ENCODE measurements at regions not wholly inside any gene's neighbourhood (a gene's known extent, or its start where the extent isn't known, plus 50 kb on each side); places are given as distances from the start of the nearest gene placed in this dataset.
"Not testable (repeated sequence)": the region's sequence is repeated elsewhere in the genome, so short reads cannot be mapped to it uniquely, and the experiment has no call there.

DNA sequence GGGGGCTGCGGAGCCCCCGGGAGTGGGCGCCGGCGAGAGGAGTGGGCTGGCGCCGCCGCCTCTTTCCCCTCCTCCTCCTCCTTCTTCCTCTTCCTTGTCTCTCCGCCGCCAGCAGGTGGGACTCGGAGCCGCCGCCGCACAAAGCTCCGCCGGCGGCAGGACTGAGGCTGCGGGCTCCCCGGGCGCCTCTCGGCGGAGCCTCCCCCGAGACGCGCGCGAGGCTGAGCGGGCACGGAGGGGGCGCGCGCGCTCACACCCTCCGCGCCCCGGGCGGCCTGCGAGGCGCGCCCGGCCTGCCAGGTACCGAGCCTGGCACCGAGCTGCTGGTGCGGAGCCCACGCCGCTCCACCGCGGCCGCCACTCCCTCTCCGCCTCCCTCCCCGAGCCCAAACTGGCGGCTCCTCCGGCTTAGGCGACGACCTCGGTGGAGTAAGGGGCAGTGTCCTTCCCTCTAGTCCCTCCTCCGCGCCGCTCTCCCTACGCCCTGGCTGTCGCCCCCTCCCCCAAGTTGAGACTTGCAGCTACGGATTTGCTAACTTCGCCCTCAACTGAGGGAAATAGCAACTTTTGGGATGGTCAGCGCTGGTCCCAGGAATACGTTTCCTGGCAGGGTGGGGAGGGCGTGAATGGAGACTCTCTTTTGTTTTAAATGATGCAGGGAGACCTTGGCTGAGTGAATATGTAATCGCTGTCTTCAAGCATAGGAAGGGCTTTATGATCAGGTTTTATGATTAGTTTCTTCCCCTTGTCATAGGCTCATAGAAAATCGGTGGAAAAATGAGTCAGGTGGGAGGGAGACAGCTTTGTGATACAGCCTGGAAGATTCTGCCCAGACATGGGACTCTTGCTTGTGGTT is 199.5 kb upstream of the CAND1 start:
- Histone ChIP-seq H4K20me1 (ENCODE audit: insufficient read depth, low read length) (no peaks in the 10 kb centered on the region; the same call in none of the 2 replicates), H3K79me2 (ENCODE audit: insufficient read depth, low read length) (no peaks in the 10 kb centered on the region), H3K4me2 (ENCODE audit: insufficient read depth, low read length) (peak overlapping the region; percentile 85), H3K4me1 (ENCODE audit: insufficient read depth, low read length) (peaks cover 15% of the 10 kb centered on the region), H3K9ac (ENCODE audit: low read depth, low read length) (peak overlapping the region; percentile 42; the same call in 1 of the 2 replicates), H3K27me3 (ENCODE audit: insufficient read depth, low read length, poor library complexity) (peaks cover 56% of the 10 kb centered on the region), H3K9me3 (ENCODE audit: insufficient read depth, low read length, severe bottlenecking) (no peaks in the 10 kb centered on the region), H2AFZ (ENCODE audit: low read depth, low read length) (peak overlapping the region; percentile 74), H3K27ac (ENCODE audit: low read length) (no peak overlapping the region), H3K4me3 (ENCODE audit: low read depth in 1 of 2, low read length in 2 of 2) (peak overlapping the region in 1 of 2 experiments; percentile 58; a peak in 3 of 4 replicates), H3K36me3 (ENCODE audit: insufficient read depth, low read length) (no peaks in the 10 kb centered on the region)
- TF ChIP-seq EZH2 (IDR thresholded peaks at IDR 0.05; ENCODE audit: borderline replicate concordance, low read depth, low read length, severe bottlenecking): peak; percentile 89
- TF ChIP-seq, protein P1, sequence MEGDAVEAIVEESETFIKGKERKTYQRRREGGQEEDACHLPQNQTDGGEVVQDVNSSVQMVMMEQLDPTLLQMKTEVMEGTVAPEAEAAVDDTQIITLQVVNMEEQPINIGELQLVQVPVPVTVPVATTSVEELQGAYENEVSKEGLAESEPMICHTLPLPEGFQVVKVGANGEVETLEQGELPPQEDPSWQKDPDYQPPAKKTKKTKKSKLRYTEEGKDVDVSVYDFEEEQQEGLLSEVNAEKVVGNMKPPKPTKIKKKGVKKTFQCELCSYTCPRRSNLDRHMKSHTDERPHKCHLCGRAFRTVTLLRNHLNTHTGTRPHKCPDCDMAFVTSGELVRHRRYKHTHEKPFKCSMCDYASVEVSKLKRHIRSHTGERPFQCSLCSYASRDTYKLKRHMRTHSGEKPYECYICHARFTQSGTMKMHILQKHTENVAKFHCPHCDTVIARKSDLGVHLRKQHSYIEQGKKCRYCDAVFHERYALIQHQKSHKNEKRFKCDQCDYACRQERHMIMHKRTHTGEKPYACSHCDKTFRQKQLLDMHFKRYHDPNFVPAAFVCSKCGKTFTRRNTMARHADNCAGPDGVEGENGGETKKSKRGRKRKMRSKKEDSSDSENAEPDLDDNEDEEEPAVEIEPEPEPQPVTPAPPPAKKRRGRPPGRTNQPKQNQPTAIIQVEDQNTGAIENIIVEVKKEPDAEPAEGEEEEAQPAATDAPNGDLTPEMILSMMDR (IDR thresholded peaks at IDR 0.05; ENCODE audit: borderline replicate concordance, extremely low read depth, low read length, poor library complexity, severe bottlenecking): peak; percentile 39
- ATAC-seq (ENCODE audit: insufficient read depth, low read depth) (peak; percentile 85), DNase-seq (peak; percentile 64)

DNA sequence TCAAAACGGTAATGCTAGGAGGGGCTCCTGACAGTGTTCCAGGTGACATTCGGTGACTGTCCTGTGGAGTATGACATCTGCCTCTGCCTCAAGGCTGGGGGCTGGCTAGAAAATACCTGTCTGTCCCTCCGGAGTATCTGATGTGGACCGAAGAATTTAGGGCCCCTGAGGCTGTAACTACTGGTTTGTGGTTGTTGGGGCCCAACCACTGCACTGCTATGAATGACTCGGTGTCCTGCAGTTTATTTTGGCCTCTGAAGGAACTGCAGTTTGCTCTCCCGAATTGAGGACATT is 198.9 kb upstream of the CAND1 start:
- Histone ChIP-seq H3K27me3 (ENCODE audit: insufficient read depth, low read length, poor library complexity) (peaks cover 56% of the 10 kb centered on the region), H3K36me3 (ENCODE audit: insufficient read depth, low read length) (no peaks in the 10 kb centered on the region), H4K20me1 (ENCODE audit: insufficient read depth, low read length) (no peaks in the 10 kb centered on the region; the same call in none of the 2 replicates), H3K4me1 (ENCODE audit: insufficient read depth, low read length) (peaks cover 15% of the 10 kb centered on the region), H2AFZ (ENCODE audit: low read depth, low read length) (no peak overlapping the region), H3K4me2 (ENCODE audit: insufficient read depth, low read length) (peak overlapping the region; percentile 85; the same call in 1 of the 2 replicates), H3K9me3 (ENCODE audit: insufficient read depth, low read length, severe bottlenecking) (no peaks in the 10 kb centered on the region), H3K27ac (ENCODE audit: low read length) (no peak overlapping the region), H3K9ac (ENCODE audit: low read depth, low read length) (no peak overlapping the region), H3K79me2 (ENCODE audit: insufficient read depth, low read length) (no peaks in the 10 kb centered on the region), H3K4me3 (ENCODE audit: low read depth in 1 of 2, low read length in 2 of 2) (no peak overlapping the region)
- ATAC-seq (ENCODE audit: insufficient read depth, low read depth) (no peak), DNase-seq (no peak)
- TF ChIP-seq, protein P1 (IDR thresholded peaks at IDR 0.05; ENCODE audit: borderline replicate concordance, extremely low read depth, low read length, poor library complexity, severe bottlenecking): no peak
- TF ChIP-seq EZH2 (IDR thresholded peaks at IDR 0.05; ENCODE audit: borderline replicate concordance, low read depth, low read length, severe bottlenecking): no peak

DNA sequence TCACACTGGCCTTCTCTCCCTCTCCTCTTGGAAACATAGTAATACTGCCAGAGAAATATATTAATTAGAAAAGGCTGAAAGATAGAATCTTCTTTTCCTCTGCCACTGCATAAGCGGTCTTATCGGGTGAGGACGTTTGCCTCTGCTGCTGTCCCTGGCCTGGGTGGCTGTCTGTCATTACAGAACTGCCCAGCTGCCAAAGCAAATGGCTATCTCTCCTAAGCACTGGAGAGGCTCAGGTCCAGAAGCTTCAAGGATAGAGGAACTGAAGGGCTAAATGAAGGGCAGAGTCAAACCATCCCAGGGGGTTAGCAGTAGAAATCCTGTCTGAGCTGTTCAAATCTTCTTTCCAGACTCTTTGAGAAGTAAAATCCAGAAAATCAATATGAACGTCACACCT is 198.6 kb upstream of the CAND1 start:
- Histone ChIP-seq H3K4me1 (ENCODE audit: insufficient read depth, low read length) (peaks cover 15% of the 10 kb centered on the region), H3K79me2 (ENCODE audit: insufficient read depth, low read length) (no peaks in the 10 kb centered on the region), H3K4me2 (ENCODE audit: insufficient read depth, low read length) (no peak overlapping the region), H3K27ac (ENCODE audit: low read length) (no peak overlapping the region), H3K27me3 (ENCODE audit: insufficient read depth, low read length, poor library complexity) (peaks cover 56% of the 10 kb centered on the region), H3K9me3 (ENCODE audit: insufficient read depth, low read length, severe bottlenecking) (no peaks in the 10 kb centered on the region), H3K36me3 (ENCODE audit: insufficient read depth, low read length) (no peaks in the 10 kb centered on the region), H4K20me1 (ENCODE audit: insufficient read depth, low read length) (no peaks in the 10 kb centered on the region; the same call in none of the 2 replicates), H3K9ac (ENCODE audit: low read depth, low read length) (no peak overlapping the region), H3K4me3 (ENCODE audit: low read depth in 1 of 2, low read length in 2 of 2) (no peak overlapping the region), H2AFZ (ENCODE audit: low read depth, low read length) (no peak overlapping the region)
- ATAC-seq (ENCODE audit: insufficient read depth, low read depth): no peak
- TF ChIP-seq EZH2 (IDR thresholded peaks at IDR 0.05; ENCODE audit: borderline replicate concordance, low read depth, low read length, severe bottlenecking): no peak
- TF ChIP-seq, protein P1 (IDR thresholded peaks at IDR 0.05; ENCODE audit: borderline replicate concordance, extremely low read depth, low read length, poor library complexity, severe bottlenecking): no peak
- no peak for DNase-seq

DNA sequence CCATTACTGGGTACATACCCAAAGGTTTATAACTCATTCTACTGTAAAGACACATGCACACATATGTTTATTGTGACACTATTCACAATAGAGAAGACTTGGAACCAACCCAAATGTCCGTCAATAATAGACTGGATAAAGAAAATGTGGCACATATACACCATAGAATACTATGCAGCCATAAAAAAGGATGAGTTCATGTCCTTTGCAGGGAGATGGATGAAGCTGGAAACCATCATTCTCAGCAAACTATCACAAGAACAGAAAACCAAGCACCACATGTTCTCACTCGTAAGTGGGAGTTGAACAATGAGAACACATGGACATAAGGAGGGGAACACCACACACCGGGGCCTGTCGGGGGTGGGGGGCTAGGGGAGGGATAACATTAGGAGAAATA is 196.9 kb upstream of the CAND1 start:
- not testable (repeated sequence) for H3K27ac ChIP-seq (ENCODE audit: low read length); H3K4me2 ChIP-seq (ENCODE audit: insufficient read depth, low read length); H3K4me3 ChIP-seq (ENCODE audit: low read depth in 1 of 2, low read length in 2 of 2); DNase-seq; H4K20me1 ChIP-seq (ENCODE audit: insufficient read depth, low read length); ATAC-seq (ENCODE audit: insufficient read depth, low read depth); H3K9me3 ChIP-seq (ENCODE audit: insufficient read depth, low read length, severe bottlenecking); H3K36me3 ChIP-seq (ENCODE audit: insufficient read depth, low read length); H3K9ac ChIP-seq (ENCODE audit: low read depth, low read length); H3K79me2 ChIP-seq (ENCODE audit: insufficient read depth, low read length); H2AFZ ChIP-seq (ENCODE audit: low read depth, low read length)
- Histone ChIP-seq H3K27me3 (ENCODE audit: insufficient read depth, low read length, poor library complexity) (peaks cover 51% of the 10 kb centered on the region), H3K4me1 (ENCODE audit: insufficient read depth, low read length) (peaks cover 15% of the 10 kb centered on the region)
